NCI-H510A treated with DMSO at 0.1 percent for 48 hours (cell line): ENCODE measurements at regions not wholly inside any gene's neighbourhood (a gene's known extent, or its start where the extent isn't known, plus 50 kb on each side); places are given as distances from the start of the nearest gene placed in this dataset.
A peak's percentile ranks its signal among the peaks of the same experiment; 100 is the strongest.

Source experiments
- DNase-seq: peaks from one replicate; lab custom pipeline; 2025; lab: John Stamatoyannopoulos, UW

DNA sequence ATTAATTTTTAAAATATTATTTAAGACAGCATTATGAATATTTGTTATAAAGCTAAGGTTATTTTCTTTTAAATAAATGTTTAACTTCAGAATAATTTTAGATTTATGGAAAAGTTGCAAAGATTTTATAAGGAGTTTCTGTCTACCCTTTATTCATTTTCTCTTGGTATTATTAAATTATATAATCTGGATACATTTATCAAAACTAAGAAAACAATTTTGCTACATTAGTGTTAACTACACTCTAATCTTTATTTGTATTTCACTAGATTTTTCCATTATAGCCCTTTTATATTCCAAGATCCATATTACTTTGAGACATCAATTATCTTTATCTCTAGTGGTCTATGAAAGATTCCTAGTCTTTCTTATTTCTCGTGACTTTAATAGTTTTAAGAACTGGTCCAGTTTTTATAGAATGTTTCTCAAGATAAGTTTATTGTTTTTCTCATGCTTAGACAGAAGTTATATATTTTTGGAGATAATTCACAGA is 1243.7 kb upstream of the PCDH9 start:
- DNase-seq, result no peak

DNA sequence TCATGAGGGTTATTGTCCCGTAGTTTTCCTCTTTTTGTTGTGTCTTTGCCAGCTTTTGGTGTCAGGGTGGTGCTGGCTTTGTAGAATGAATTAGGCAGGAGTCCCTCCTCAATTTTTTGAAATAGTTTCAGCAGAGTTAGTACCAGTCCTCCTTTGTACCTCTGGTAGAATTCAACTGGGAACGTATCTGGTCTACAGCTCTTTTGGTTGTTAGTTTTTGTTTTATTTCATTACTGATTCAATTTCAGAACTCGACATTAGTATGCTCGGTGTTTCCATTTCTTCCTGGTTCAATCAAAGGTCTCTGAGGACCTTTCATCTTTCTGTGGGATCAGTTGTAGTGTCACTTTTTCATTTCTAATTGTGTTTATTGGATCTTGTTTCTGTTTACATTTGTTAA is 1237.0 kb upstream of the PCDH9 start:
- no peak for DNase-seq

DNA sequence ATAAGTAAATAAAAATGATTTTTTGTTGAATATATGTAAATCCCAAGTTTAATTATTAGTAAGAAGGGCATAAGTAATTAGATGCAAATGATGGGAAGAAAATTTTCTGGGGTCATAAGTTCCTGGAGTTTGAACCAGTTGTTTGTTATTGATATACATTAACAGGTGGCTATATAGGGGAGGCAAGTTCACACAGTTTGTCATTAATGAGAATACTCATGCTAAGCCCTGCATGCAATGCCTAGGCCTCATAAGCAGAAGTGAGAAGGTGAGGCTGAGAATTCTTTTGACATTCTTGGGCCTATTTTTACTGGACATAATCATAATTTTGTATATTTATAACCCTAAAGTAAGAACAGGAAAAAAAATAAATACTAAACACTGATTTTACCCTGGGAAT is 1210.7 kb upstream of the PCDH9 start:
- no peak for DNase-seq

DNA sequence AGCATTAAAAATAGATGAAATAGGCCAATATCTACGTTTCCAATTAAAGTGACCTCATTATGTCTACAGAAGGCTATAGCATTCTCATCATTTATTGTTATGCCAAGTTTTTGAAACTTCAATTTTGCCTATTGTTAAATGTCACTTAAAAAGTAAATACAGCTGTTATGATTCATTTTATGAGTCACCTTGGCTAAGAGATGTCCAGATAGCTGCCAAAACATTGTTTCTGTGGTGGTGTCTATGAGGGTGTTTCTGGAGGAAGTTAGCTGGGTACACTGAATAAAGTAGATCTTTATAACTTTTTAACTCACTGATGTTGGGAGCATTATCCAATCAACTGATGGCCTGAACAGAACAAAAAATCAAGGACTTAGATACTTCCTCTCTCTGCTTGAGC is 1209.7 kb upstream of the PCDH9 start:
- no peak for DNase-seq

DNA sequence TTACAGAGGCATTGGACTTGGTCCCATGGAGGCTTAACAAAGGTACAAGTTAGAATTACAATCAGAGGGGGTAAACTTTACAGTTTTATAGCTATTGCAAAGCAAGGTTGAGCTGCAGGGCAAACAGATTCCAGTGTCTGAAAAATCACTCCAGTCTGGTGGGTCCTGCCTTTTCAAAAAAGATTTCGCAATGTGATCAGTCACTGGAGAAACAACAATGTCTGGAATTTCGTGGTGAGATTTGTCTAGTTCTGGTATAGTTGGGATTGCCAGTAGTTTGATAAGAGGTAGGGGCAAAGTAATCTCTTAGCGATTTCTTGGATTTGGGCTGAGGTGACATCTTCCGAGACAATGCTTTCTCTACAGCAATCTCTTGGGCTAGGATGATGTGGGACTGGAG is 1198.2 kb upstream of the PCDH9 start:
- DNase-seq, result no peak

DNA sequence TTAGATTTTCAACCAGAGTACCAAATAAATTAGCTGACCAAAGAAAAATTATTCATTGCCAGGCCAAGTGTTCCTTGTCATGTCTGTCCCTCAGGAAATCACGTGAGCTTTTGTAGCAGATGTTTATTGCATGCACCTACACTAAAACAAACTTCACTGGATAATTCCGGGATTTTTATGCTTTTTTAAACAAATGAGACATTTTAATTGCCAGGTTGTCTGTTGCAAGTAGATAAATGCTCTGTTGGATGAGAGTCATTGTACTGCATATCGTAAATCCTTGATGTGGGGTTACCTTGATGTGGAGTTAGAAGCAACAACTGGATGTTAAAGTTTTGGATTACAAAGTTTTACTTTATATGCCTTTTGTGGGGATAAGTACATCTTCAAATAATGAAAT is 1187.7 kb upstream of the PCDH9 start:
- no peak for DNase-seq

DNA sequence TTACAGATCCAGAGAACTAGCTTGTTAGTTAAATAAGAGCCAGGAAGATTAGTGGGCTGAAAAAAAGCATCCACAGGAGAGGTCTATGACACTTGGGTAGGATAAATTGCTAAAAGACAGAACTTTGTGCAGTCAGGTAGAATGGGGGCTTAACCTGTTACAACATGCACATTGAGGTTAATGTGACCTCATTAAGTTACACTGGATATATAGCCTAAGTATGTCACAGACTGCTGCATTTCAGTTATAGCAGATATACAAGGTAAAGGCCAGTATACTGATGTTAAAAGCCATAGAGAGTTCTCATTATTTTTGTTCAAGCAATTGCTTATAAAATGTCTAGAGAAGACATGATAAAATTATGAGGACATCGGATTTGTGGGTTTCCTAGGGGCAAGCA is 1179.9 kb upstream of the PCDH9 start:
- no peak for DNase-seq

DNA sequence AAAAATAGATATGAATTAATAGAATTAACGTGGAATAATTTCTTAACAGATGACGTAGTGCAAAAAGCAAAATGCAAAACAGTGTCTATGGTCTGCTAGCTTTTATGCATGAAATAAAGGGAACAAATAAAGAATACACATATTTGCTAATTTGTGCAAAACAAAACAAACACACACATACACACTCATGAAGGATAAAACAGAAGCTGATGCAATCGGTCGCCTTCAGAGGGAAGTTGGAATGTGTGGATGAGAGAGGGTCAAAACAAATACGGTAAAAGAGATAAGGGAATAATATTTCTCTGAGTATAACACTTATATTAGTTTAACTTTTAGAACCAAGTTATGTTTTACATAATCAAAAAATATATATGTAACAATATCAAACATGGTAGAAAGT is 1160.9 kb upstream of the PCDH9 start:
- DNase-seq, result no peak

DNA sequence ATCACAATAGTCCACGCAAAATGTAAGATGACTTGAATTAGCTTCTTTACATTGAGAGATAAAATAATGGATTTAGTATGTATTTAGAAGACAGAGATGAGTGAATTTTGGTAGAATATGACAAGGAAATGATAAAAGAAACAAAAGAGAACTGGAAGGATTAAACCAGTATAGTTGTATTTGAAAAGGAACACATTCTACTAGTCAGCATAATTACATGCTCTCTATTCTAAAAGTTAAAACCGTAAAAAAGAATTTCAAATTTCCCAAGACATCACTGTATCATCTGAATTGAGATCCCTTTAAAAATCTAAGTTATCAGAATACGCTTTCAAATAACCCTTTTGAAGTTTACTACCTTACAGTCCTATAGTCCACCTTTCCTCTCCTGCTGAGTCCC is 1156.7 kb upstream of the PCDH9 start:
- DNase-seq, result no peak

DNA sequence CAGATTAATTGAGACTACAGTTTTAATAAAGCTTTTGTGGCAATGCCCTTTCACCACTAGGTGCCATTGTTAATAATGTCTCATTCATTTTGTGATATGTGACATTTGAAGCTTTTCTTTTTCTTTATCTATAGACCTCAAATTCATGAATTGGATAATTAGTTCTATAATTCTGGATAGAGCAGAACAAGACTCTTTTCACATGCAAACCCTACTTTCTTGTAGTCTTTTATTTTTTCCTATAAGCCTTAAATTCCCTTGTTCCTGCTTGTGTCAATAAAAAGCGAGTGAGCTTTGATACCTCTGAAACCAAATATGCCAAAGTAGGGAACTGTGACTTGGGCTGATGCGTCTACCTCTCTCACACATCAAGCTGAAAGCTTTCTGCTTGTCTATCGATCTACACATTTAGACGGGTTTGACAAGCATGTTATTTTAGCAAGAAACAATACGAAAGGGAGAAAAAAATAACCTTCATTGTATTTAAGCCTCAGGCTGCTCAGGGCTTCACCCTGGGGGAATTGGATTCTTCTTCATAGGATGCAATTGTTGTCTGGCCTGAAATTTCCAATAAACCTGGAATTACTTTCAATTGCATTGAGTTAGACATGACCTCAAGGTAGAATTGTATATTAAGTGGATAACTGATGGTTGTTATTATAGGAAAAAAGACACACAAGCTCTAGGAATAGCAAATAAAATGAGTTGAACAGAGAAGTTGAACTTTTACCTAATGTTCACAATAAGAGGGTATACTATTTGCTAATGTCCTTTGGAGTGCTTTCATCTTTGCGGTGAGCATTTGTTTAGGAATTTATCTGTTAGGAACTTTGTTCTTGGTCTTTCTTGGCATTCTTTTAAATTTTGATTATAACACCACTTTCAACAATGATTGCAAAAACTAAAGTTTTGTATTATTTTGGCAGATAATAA is 1150.2 kb upstream of the PCDH9 start:
- no peak for DNase-seq

DNA sequence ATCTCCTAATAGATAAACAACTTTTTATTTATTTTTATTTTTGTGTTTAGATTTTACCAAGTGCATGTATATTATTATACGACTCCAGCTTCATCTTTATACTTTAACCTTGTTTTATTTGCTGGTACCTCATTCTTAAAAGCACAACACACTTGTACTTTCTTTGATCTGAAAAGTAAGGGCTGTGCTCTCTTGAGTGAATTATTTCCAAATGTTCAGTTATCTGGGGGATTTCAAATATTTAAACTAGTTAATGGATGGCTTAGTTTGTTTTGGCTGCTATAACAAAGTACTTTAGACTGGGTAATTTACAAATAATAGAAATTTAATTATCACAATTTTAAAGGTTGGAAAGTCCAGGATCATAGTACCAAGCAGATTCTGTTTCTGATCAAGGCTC is 1148.2 kb upstream of the PCDH9 start:
- DNase-seq, result no peak

DNA sequence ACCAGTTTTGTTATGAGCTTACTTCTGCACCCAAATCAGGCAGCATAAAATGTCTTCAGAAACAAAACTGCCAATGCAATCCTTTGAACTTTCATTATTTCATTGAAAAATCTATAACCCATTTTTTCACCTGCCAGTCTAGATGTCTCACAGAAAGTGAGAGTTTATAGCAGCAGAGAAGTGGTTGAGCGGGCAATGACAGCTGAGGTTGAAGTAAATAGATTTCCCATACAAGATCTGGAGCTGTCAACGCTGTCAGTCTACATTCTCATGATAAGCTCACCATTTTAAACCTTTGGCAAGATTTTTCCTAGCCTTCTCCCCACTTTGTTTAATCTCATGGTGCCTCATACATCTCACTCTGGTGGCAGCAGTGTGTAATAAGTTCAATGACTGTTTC is 1144.9 kb upstream of the PCDH9 start:
- no peak for DNase-seq

DNA sequence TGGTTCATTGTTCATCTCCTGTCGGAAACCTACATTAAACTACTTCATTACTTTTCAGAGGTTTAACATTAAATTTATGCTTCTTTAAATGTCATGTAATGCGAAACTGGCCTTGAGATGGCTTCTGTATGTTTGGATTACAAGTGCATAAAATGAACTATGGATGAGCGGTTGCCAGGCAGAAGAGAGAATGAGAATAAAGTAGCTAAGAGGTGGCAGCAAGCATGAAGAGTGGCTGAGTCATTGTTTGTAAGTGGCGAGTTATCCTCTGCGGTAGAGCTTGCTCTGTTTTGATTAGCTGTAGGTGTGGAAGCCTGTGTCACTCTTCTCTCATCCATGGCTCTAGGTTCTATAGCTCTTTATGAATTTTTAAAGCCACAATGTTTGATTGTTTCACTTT is 1139.6 kb upstream of the PCDH9 start:
- peak; percentile 85 for DNase-seq

DNA sequence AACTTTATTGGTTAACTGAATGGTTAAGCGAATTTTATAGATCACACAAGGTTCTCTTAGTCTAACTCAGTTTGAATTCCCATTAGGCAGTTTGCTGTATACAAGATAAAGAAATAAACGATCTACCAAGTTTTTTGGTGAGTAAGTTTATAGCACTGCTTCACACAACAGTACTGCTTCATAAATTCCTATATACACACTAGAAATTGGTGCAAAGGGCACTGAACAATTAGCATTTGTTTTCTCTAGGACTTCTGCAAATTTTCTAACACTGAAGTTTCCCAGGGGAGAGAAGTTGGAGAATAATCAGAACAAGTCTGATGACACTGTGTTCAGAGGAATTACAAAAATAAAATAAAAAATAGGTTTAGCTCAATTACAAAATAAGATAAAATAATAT is 1138.8 kb upstream of the PCDH9 start:
- no peak for DNase-seq

DNA sequence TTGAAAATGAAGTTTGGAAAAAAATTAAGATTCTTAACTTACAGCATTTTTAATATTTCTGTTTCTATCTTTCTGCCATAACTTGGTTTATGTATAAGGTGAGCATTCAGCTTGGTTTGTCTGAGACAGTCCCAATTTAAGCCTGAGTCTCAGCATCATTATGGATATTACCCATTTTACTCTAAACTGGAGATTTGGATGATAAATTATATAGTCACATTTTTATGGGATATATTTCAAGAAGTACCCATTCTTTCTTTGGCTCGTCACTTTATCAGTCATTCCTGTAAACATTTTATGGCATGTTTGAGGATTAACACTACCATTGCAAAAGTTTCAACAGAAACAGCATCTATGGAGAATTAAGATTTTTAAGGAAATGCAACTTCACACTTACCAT is 1129.0 kb upstream of the PCDH9 start:
- DNase-seq, result no peak

DNA sequence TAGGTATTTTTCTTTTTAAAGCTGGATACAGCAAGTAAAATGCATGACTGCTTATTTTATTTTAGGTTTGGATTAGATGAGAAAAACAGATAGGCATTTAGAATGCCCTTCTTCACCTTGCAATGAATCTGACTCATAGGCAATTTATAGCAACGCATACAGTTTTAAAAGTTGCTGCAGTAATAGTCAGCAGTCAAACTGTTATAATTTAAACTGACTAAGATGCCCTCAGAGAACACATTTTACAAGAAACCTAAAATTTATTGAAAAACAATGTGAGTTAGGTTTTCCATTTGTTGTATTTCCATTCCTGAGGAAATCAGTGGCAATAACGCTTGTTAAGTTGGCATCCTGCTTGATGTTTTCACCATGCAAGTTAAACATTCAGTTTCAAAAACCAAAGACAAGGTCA is 1128.2 kb upstream of the PCDH9 start:
- no peak for DNase-seq

DNA sequence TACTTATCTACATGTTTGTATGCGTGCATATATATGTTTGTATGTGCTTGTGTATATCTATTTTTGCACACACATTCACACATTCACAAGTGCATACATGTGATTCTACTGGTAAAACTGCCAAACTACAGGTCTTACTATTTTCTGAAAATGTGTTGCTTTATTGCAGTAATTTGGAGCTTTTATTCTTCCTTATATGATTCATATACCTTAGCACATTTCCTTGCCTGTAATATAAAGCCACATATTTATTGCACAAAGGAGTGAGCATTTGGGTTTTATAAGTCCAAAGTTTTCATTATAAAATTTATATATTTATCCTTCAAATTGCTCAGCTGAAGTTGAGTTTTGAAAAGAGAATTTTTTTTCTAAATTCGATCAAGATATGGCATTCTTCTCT is 1120.4 kb upstream of the PCDH9 start:
- no peak for DNase-seq

DNA sequence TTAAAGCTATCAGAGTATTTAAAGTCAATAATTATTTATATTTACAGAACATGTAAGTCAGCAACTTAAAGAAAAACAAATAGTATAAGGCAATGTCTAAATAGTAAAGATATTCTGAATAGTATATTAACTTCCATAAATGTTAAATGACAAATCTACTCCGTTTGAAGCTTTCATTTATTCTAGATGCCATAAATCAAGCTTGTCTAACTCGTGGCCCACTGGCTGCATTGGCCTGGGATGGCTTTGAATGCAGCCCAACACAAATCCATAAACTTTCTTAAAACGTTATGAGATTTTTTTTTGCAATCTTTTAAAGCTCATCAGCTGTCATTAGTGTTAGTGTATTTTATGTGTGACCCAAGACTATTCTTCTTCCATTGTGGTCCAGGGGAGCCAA is 1117.1 kb upstream of the PCDH9 start:
- no peak for DNase-seq

DNA sequence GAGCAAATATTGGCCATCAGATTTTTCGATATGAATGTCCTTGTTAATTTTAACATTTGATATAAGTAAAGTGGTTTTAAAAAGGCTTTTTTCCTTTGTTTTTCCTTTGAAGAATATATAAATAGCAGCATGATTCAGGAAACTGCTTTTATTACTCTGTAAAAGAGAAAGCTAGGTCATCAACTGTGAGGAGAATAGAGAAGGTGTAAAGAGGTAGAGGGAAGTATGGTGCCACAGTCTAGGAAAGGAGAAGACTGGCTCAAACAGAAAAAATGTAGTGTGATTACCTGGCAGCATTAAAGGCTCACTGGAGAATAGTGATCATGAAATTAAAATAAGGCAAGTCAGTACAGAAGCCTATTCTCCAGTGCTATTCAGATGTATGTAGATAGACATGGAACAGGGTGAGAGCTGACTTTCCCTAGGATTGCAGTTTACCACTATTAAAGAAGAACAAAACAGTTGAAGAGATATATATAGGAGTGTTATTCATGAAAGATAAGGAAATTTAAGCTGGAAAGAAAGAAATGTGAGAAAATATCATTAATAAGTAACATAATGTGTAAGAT is 1115.9 kb upstream of the PCDH9 start:
- no peak for DNase-seq

DNA sequence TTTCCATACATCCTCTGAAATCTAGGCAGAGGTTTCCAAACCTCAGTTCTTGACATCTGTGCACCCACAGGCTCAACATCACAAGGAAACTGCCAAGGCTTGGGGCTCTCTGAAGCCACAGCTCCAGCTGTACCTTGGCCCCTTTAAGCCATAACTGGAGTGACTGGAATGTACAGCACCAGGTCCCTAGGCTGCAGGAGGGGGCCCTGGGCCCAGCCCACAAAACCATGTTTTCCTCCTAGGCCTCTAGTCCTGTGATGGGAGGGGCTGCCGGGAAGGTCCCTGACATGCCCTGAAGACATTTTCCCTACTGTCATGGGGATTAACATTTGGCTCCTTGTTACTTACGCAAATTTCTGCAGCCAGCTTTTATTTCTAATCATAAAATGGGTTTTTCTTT is 1093.0 kb upstream of the PCDH9 start:
- no peak for DNase-seq

DNA sequence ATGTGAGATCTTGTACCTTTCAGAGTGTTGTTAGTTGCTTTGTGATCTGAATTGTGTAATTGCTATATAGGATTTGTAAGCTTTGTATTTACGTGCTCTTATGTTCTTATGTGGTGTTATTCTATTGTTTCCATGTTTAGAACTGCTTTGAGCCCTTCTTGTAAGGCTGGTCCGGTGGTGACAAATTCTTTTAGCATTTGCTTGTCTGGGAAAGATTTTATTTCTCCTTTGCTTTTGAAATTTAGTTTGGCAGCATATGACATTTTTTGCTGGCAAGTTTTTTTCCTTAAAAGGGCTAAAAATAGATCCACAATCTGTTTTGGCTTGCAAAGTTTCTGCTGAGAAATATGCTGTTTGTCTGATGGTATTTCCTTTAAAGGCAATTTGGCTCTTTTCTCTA is 1089.2 kb upstream of the PCDH9 start:
- no peak for DNase-seq

DNA sequence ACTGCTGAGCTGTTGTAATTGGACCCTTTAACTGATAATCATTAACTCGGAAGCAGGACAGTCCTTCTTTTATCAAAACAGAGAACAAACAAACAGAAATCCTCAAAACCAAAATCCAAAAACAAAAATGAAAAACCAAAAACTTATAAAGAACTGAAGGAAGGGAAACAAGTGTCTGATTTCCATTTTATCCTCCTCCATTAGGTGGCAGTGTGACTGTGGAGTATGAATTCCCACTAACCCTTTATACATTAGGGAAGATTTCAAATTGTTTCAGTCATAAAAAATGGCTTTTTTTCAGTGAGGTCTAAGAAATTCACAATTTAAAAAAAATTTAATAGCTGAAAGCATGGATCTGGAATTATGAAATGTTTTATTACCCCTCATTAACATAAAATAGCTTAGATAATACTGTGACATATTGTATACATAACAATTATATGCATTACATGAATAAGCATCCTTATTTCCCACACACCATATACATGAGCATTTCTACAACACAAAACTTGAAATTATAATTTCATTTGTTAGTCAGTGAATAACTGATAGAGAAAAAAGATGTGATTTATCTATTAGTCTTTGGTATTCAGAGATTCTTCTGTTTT is 1074.3 kb upstream of the PCDH9 start:
- DNase-seq, result peak; percentile 10

DNA sequence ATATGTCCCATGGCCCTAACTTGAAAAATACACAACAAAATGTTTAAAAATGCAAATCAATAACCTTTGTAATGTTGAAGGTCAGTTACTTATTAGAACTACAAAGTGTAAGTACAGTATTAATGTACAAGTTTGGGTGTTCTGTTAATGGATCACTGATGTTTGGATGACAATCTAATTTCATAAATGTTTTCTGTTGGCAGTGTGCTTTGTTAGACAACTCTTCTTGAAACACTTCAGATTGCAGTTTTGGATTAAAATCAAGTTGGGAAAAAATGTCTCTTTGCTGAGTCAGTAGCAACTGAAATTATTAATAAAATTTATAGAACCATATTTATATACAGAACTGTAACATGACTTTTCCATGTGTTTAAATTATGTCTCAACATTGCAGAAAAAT is 1063.5 kb upstream of the PCDH9 start:
- DNase-seq, result no peak
